Panc1 (cell line): ENCODE measurements at regions not wholly inside any gene's neighbourhood (a gene's known extent, or its start where the extent isn't known, plus 50 kb on each side); places are given as distances from the start of the nearest gene placed in this dataset.

Source experiments
- ATAC-seq: fragments of 200-7000 bp; cut with Tn5 transposase; 2 replicates; pipeline ENCODE4 v1.9.1; 2020; ENCODE audit warnings: mild to moderate bottlenecking, moderate library complexity
- BruUV-seq: library from RNA; stranded (reverse); fragments of 400-500 nt; replicated peaks from 2 replicates; lab custom pipeline; 2021; lab: Mats Ljungman, UMichigan
- CTCF ChIA-PET: fragments of 300-600 bp; sonication (Branson Sonifier 250); formaldehyde crosslinking; loops from one replicate; lab custom pipeline; 2022; ENCODE audit warnings: antibody characterized with exemption; lab: Charles Lee
- POLR2A ChIA-PET: fragments of 300-600 bp; sonication (Branson Sonifier 250); formaldehyde crosslinking; loops from one replicate; lab custom pipeline; 2022; ENCODE audit warnings: antibody characterized with exemption; lab: Charles Lee
- DNase-seq: peaks from one replicate; pipeline ENCODE4 v3.0.0-alpha.2; 2010; ENCODE audit warnings: low read depth, low spot score
- H3K27ac ChIP-seq: 2 replicates; pipeline ENCODE4 v1.5.1; 2011; ENCODE audit warnings: mild to moderate bottlenecking, low read length, inconsistent platforms
- H3K27me3 ChIP-seq: fragments of 200-500 bp; sonication (Bioruptor generic); 2 replicates; pipeline ENCODE4 v1.6.0; 2014; ENCODE audit warnings: low read length, inconsistent platforms; ENCODE audit not compliant: control insufficient read depth, insufficient read depth
- H3K36me3 ChIP-seq: fragments of 200-500 bp; sonication (Bioruptor generic); 2 replicates; pipeline ENCODE4 v1.5.1; 2014; ENCODE audit warnings: inconsistent platforms, mild to moderate bottlenecking, low read length, moderate library complexity; ENCODE audit not compliant: control insufficient read depth, insufficient read depth
- H3K4me1 ChIP-seq: 2 replicates; pipeline ENCODE4 v1.5.1; 2011; ENCODE audit warnings: inconsistent platforms, mild to moderate bottlenecking, low read length, moderate library complexity; ENCODE audit not compliant: control insufficient read depth, insufficient read depth
- H3K4me3 ChIP-seq, 2 experiments: 2 replicates each; pipeline ENCODE4 v1.5.1; 2011 to 2012; ENCODE audit warnings: low read depth in 2 of 2, low read length in 2 of 2, mild to moderate bottlenecking in 2 of 2, inconsistent platforms in 1 of 2, moderate library complexity in 1 of 2
- H3K9me3 ChIP-seq: fragments of 200-500 bp; sonication (Bioruptor generic); 2 replicates; pipeline ENCODE4 v1.5.1; 2014; ENCODE audit warnings: low read depth, mild to moderate bottlenecking, inconsistent platforms, low read length, moderate library complexity; ENCODE audit not compliant: control insufficient read depth, insufficient read depth
- CTCF ChIP-seq: fragments of 450-650 bp; IDR thresholded peaks from 2 replicates; pipeline ENCODE4 v1.5.1; 2017; ENCODE audit warnings: mild to moderate bottlenecking
- POLR2AphosphoS5 ChIP-seq: IDR thresholded peaks from 2 replicates; pipeline ENCODE4 v1.6.1; 2012; ENCODE audit warnings: mild to moderate bottlenecking, low read depth, low read length, moderate library complexity
- SIN3A ChIP-seq: IDR thresholded peaks from 2 replicates; pipeline ENCODE4 v1.6.1; 2012; ENCODE audit warnings: low read depth, mild to moderate bottlenecking, low read length, moderate library complexity, borderline replicate concordance; ENCODE audit not compliant: insufficient read depth
- TCF7L2 ChIP-seq: IDR thresholded peaks from 2 replicates; pipeline ENCODE4 v1.6.1; 2011; ENCODE audit warnings: mild to moderate bottlenecking, low read depth, low read length, inconsistent platforms
- in situ Hi-C: cut with HindIII; loops from 2 replicates; pipeline ENCODE4 v1.10.0; 2016; ENCODE audit warnings: low sequenced_read_pairs, low pct_unique_long_range_greater_than_20kb
- intact Hi-C: fragments of 100-400 bp; cut with micrococcal nuclease; formaldehyde crosslinking; loops from one replicate; pipeline ENCODE4 v1.10.0; 2022; ENCODE audit not compliant: unreplicated experiment
- TF ChIP-seq, protein P1 (sequence below), 2 experiments: IDR thresholded peaks; 2 replicates each; pipeline ENCODE4 v1.6.1; 2011 to 2012; ENCODE audit warnings: low read depth in 2 of 2, control low read depth in 1 of 2, low read length in 1 of 2, mild to moderate bottlenecking in 1 of 2, moderate library complexity in 1 of 2; ENCODE audit not compliant: insufficient read depth in 1 of 2

- CTCF ChIA-PET: no interaction called here
- intact Hi-C loops (no loop called here), in situ Hi-C loops (no loop called here)
- Histone ChIP-seq H3K4me3 (no peak overlapping the region), H3K9me3 (no peaks in the 10 kb centered on the region), H3K27me3 (no peaks in the 10 kb centered on the region), H3K4me1 (no peaks in the 10 kb centered on the region), H3K36me3 (no peaks in the 10 kb centered on the region), H3K27ac (no peak overlapping the region)
- TF ChIP-seq POLR2AphosphoS5 (no peak), SIN3A (no peak), TCF7L2 (no peak), CTCF (no peak)
- TF ChIP-seq, protein P1, sequence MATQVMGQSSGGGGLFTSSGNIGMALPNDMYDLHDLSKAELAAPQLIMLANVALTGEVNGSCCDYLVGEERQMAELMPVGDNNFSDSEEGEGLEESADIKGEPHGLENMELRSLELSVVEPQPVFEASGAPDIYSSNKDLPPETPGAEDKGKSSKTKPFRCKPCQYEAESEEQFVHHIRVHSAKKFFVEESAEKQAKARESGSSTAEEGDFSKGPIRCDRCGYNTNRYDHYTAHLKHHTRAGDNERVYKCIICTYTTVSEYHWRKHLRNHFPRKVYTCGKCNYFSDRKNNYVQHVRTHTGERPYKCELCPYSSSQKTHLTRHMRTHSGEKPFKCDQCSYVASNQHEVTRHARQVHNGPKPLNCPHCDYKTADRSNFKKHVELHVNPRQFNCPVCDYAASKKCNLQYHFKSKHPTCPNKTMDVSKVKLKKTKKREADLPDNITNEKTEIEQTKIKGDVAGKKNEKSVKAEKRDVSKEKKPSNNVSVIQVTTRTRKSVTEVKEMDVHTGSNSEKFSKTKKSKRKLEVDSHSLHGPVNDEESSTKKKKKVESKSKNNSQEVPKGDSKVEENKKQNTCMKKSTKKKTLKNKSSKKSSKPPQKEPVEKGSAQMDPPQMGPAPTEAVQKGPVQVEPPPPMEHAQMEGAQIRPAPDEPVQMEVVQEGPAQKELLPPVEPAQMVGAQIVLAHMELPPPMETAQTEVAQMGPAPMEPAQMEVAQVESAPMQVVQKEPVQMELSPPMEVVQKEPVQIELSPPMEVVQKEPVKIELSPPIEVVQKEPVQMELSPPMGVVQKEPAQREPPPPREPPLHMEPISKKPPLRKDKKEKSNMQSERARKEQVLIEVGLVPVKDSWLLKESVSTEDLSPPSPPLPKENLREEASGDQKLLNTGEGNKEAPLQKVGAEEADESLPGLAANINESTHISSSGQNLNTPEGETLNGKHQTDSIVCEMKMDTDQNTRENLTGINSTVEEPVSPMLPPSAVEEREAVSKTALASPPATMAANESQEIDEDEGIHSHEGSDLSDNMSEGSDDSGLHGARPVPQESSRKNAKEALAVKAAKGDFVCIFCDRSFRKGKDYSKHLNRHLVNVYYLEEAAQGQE (IDR thresholded peaks at IDR 0.05; ENCODE audit: insufficient read depth in 1 of 2, low read depth in 2 of 2, low read length in 1 of 2): no peak
- no peak for DNase-seq
- no TSS peak for BruUV-seq
- no peak for ATAC-seq
- POLR2A ChIA-PET: no interaction called here
Measured at GRCh38 chr1:189152685-189153084, 1325.0 kb downstream of the BRINP3 start.

- no peaks in the 10 kb centered on the region for H3K4me1 ChIP-seq
- POLR2A ChIA-PET: no interaction called here
- DNase-seq: no peak
- intact Hi-C loops (no loop called here), in situ Hi-C loops (no loop called here)
- H3K4me3 ChIP-seq: no peak overlapping the region
- no peak for ATAC-seq
- H3K36me3 ChIP-seq: no peaks in the 10 kb centered on the region
- H3K9me3 ChIP-seq: no peaks in the 10 kb centered on the region
- no peak for TF ChIP-seq CTCF
- no peak for TF ChIP-seq POLR2AphosphoS5
- TF ChIP-seq, protein P1 (IDR thresholded peaks at IDR 0.05; ENCODE audit: insufficient read depth in 1 of 2, low read depth in 2 of 2, low read length in 1 of 2): no peak
- TF ChIP-seq SIN3A: no peak
- TF ChIP-seq TCF7L2: no peak
- BruUV-seq: no TSS peak
- no peaks in the 10 kb centered on the region for H3K27me3 ChIP-seq
- no peak overlapping the region for H3K27ac ChIP-seq
- CTCF ChIA-PET: interaction anchor here (0.7 kb wide), 1 partner anchor 1862 kb away, joined by 7 read pairs; no protein-coding TSS in a partner anchor
Measured at GRCh38 chr1:189158155-189158554, 1319.5 kb downstream of the BRINP3 start.
